Brain microvascular endothelial cell (primary cell): ENCODE measurements at regions not wholly inside any gene's neighbourhood (a gene's known extent, or its start where the extent isn't known, plus 50 kb on each side); places are given as distances from the start of the nearest gene placed in this dataset.

Experiments
- DNase-seq: peaks from one replicate; pipeline ENCODE4 v3.0.0-alpha.2; 2020
- H3K27ac ChIP-seq: fragments of 250-450 bp; sonication (Bioruptor Pico); 2 replicates; pipeline ENCODE4 v1.5.1; 2020; ENCODE audit warnings: mild to moderate bottlenecking, moderate library complexity
- H3K27me3 ChIP-seq: fragments of 250-450 bp; sonication (Bioruptor Pico); replicated peaks from 2 replicates; pipeline ENCODE4 v1.5.1; 2020; ENCODE audit warnings: mild to moderate bottlenecking
- H3K36me3 ChIP-seq: fragments of 250-450 bp; sonication (Bioruptor Pico); replicated peaks from 2 replicates; pipeline ENCODE4 v1.5.1; 2020; ENCODE audit warnings: mild to moderate bottlenecking
- H3K4me3 ChIP-seq: 2 replicates; pipeline ENCODE4 v1.5.1; 2011; ENCODE audit warnings: low read depth, mild to moderate bottlenecking, control low read depth, low read length, moderate library complexity
- CTCF ChIP-seq: IDR thresholded peaks from 2 replicates; pipeline ENCODE4 v1.5.1; 2011; ENCODE audit warnings: low read depth, mild to moderate bottlenecking, moderate library complexity, low read length, control low read depth, inconsistent platforms; ENCODE audit errors: missing control alignments
- in situ Hi-C: cut with HindIII; loops from 2 replicates; pipeline ENCODE4 v1.10.0; 2017; ENCODE audit warnings: low sequenced_read_pairs, low pct_ligation_motif_present

GRCh38 chr11:11065396-11065795, 207.5 kb upstream of the ZBED5 start:
- no peak overlapping the region for H3K4me3 ChIP-seq
- no peak for DNase-seq
- H3K27me3 ChIP-seq, result no peaks in the 10 kb centered on the region
- H3K36me3 ChIP-seq, result no peaks in the 10 kb centered on the region
- no peak for TF ChIP-seq CTCF
- in situ Hi-C loops, result no loop called here
- no peak overlapping the region for H3K27ac ChIP-seq

- no peak overlapping the region for H3K27ac ChIP-seq
- in situ Hi-C loops, result no loop called here
- no peak for DNase-seq
Measured at GRCh38 chr11:11057472-11057854, 199.6 kb upstream of the ZBED5 start.

GRCh38 chr11:11056749-11057471, 199.1 kb upstream of the ZBED5 start:
- Histone ChIP-seq H3K36me3 (no peaks in the 10 kb centered on the region), H3K27me3 (no peaks in the 10 kb centered on the region), H3K27ac (no peak overlapping the region), H3K4me3 (no peak overlapping the region)
- in situ Hi-C loops, result no loop called here
- TF ChIP-seq CTCF, result no peak
- DNase-seq, result no peak

More at GRCh38 chr11:11057472-11057854, 199.6 kb upstream of the ZBED5 start:
- TF ChIP-seq CTCF, result no peak
- no peaks in the 10 kb centered on the region for H3K36me3 ChIP-seq
- H3K4me3 ChIP-seq, result no peak overlapping the region
- no peaks in the 10 kb centered on the region for H3K27me3 ChIP-seq

- TF ChIP-seq CTCF, result no peak
- H3K36me3 ChIP-seq, result no peaks in the 10 kb centered on the region
- no peaks in the 10 kb centered on the region for H3K27me3 ChIP-seq
- no peak overlapping the region for H3K4me3 ChIP-seq
- no peak for DNase-seq
- no peak overlapping the region for H3K27ac ChIP-seq
- in situ Hi-C loops, result no loop called here
Measured at GRCh38 chr11:11056316-11056715, 198.5 kb upstream of the ZBED5 start.

GRCh38 chr11:11047851-11048610, 190.2 kb upstream of the ZBED5 start:
- Histone ChIP-seq H3K4me3 (no peak overlapping the region), H3K27me3 (no peaks in the 10 kb centered on the region), H3K27ac (no peak overlapping the region), H3K36me3 (no peaks in the 10 kb centered on the region)
- in situ Hi-C loops, result no loop called here
- no peak for TF ChIP-seq CTCF
- DNase-seq, result no peak

- in situ Hi-C loops, result no loop called here
- Histone ChIP-seq H3K27ac (no peak overlapping the region), H3K36me3 (no peaks in the 10 kb centered on the region), H3K4me3 (no peak overlapping the region), H3K27me3 (no peaks in the 10 kb centered on the region)
- TF ChIP-seq CTCF, result no peak
- DNase-seq, result no peak
Measured at GRCh38 chr11:11046781-11047180, 188.9 kb upstream of the ZBED5 start.
